ENCODE measurements at regions not wholly inside any gene's neighbourhood (a gene's known extent, or its start where the extent isn't known, plus 50 kb on each side); places are given as distances from the start of the nearest gene placed in this dataset.

- DNase-seq (no peak), ATAC-seq (ENCODE audit: low read depth) (no peak)
- H3K4me1 ChIP-seq (ENCODE audit: control insufficient read depth, insufficient read depth, low read length) = peaks cover 2% of the 10 kb centered on the region; the same call in 1 of the 2 replicates
- no peak overlapping the region for H3K27ac ChIP-seq (ENCODE audit: insufficient read depth, low read length)
- no peak overlapping the region for H2BK20ac ChIP-seq (ENCODE audit: low read depth, low read length)
- ChIA-PET CTCF (no interaction called here), POLR2A (ENCODE audit: unreplicated experiment) (no interaction called here)
- H3K4ac ChIP-seq (ENCODE audit: low read depth, low read length) = 0 out of 2 replicates have a peak overlapping the region, but pooled peaks have one; percentile 10
- no peak overlapping the region for H2AFZ ChIP-seq (replicated peaks; ENCODE audit: low read length, poor library complexity)
- no peak overlapping the region for H4K91ac ChIP-seq (ENCODE audit: insufficient read depth, low read depth, low read length)
- no peak overlapping the region for H2AK9ac ChIP-seq (replicated peaks; ENCODE audit: low read depth, low read length, poor library complexity)
- 0 out of 2 replicates have a peak overlapping the region, but pooled peaks have one; percentile 21 for H3K14ac ChIP-seq (replicated peaks; ENCODE audit: low read depth, low read length)
- H3K27me3 ChIP-seq (ENCODE audit: control insufficient read depth, insufficient read depth, low read length) = no peaks in the 10 kb centered on the region
- BruUV-seq (replicated peaks) = no TSS peak
- no peak overlapping the region for H3K9ac ChIP-seq (ENCODE audit: low read depth, low read length)
- H4K20me1 ChIP-seq (ENCODE audit: insufficient read depth, low read length) = no peaks in the 10 kb centered on the region
- in situ Hi-C loops (cut with MboI; ENCODE audit: low sequenced_read_pairs) = no loop called here
- no peak overlapping the region for H2AK5ac ChIP-seq (ENCODE audit: low read depth, low read length)
- no peaks in the 10 kb centered on the region for H3K79me1 ChIP-seq (ENCODE audit: low read depth in 1 of 2, low read length in 2 of 2)
- no peak overlapping the region for H2BK15ac ChIP-seq (ENCODE audit: low read depth, low read length)
- no peaks in the 10 kb centered on the region for H3K9me1 ChIP-seq (ENCODE audit: insufficient read depth, low read length)
- dilution Hi-C loops (cut with HindIII; ENCODE audit: low sequenced_read_pairs, unreplicated experiment) = no loop called here
- H3K9me3 ChIP-seq (ENCODE audit: control insufficient read depth, insufficient read depth, low read length) = no peaks in the 10 kb centered on the region
- H4K5ac ChIP-seq (ENCODE audit: low read depth, low read length) = no peak overlapping the region
- no peak overlapping the region for H3K18ac ChIP-seq (ENCODE audit: low read depth, low read length)
- intact Hi-C loops (cut with micrococcal nuclease) = no loop called here
- H2BK120ac ChIP-seq (ENCODE audit: low read depth, low read length) = no peak overlapping the region
- no peak overlapping the region for H3K4me3 ChIP-seq (ENCODE audit: insufficient read depth, low read depth, low read length)
- H2BK5ac ChIP-seq (ENCODE audit: low read depth, low read length, poor library complexity, severe bottlenecking) = no peak overlapping the region
- H3K36me3 ChIP-seq (ENCODE audit: control insufficient read depth, insufficient read depth, low read length) = no peaks in the 10 kb centered on the region
- H3K23ac ChIP-seq (ENCODE audit: low read depth, low read length) = no peak overlapping the region
- H4K8ac ChIP-seq (ENCODE audit: low read depth in 2 of 2, low read length in 2 of 2) = no peak overlapping the region
- TF ChIP-seq POLR2A (IDR thresholded peaks at IDR 0.05; ENCODE audit: low read depth, low read length) (no peak), RCOR1 (IDR thresholded peaks at IDR 0.05; ENCODE audit: insufficient replicate concordance, low read length) (no peak), MAFK (IDR thresholded peaks at IDR 0.05; ENCODE audit: low read depth, low read length) (no peak), MXI1 (IDR thresholded peaks at IDR 0.05; ENCODE audit: borderline replicate concordance, low read depth, low read length) (no peak), RFX5 (IDR thresholded peaks at IDR 0.05; ENCODE audit: low read depth, low read length) (no peak), FOS (IDR thresholded peaks at IDR 0.05; ENCODE audit: low read depth, low read length) (no peak), ELK1 (IDR thresholded peaks at IDR 0.05; ENCODE audit: borderline replicate concordance, low read depth, low read length) (no peak), CTCF (conservative IDR thresholded peaks at IDR 0.05; ENCODE audit: low read depth, low read length) (no peak), RAD21 (IDR thresholded peaks at IDR 0.05; ENCODE audit: low read length) (no peak), USF2 (IDR thresholded peaks at IDR 0.05; ENCODE audit: low read depth, low read length) (no peak), SMC3 (IDR thresholded peaks at IDR 0.05; ENCODE audit: low read depth, low read length) (no peak), CEBPB (IDR thresholded peaks at IDR 0.05; ENCODE audit: low read depth, low read length) (no peak), CHD1 (IDR thresholded peaks at IDR 0.05; ENCODE audit: low read depth, low read length) (no peak), BHLHE40 (IDR thresholded peaks at IDR 0.05; ENCODE audit: low read depth, low read length) (no peak), NFE2L2 (IDR thresholded peaks at IDR 0.05; ENCODE audit: low read depth, low read length) (no peak), MAZ (IDR thresholded peaks at IDR 0.05; ENCODE audit: borderline replicate concordance, low read depth, low read length) (no peak)
- no peak overlapping the region for H3K4me2 ChIP-seq (ENCODE audit: low read depth, low read length)
- H3K56ac ChIP-seq (ENCODE audit: extremely low read depth, insufficient read depth, low read length) = no peak overlapping the region
- WGBS, 2 experiments (ENCODE audit: extremely low coverage in 2 of 2, insufficient read length in 1 of 2) = no CpG with 5 or more reads among the region's 7 CpGs
These were observed 149.8 kb upstream of the ITGA4 start for GRCh38 chr2:181307203-181307991.
